GM19238 (cell line): ENCODE measurements at regions not wholly inside any gene's neighbourhood (a gene's known extent, or its start where the extent isn't known, plus 50 kb on each side); places are given as distances from the start of the nearest gene placed in this dataset.

Source experiments
- DNase-seq: peaks from one replicate; pipeline ENCODE4 v3.0.0; 2011; ENCODE audit warnings: low spot score; ENCODE audit not compliant: insufficient read length

GRCh38 chr3:168260859-168261258 lies 165.1 kb upstream of the GOLIM4 start:
- no peak for DNase-seq

- DNase-seq, result peak; percentile 10
Measured at GRCh38 chr3:168251371-168251770, 155.6 kb upstream of the GOLIM4 start.

- DNase-seq, result peak; percentile 3
Measured at GRCh38 chr3:168250415-168250861, 154.7 kb upstream of the GOLIM4 start.

- DNase-seq, result peak; percentile 31
Measured at GRCh38 chr3:168249550-168250414, 154.1 kb upstream of the GOLIM4 start.

GRCh38 chr3:168249205-168249549 lies 153.5 kb upstream of the GOLIM4 start:
- DNase-seq, result no peak

GRCh38 chr3:168248383-168249204 lies 152.9 kb upstream of the GOLIM4 start:
- DNase-seq, result peak; percentile 3

GRCh38 chr3:168241156-168241555 lies 145.4 kb upstream of the GOLIM4 start:
- no peak for DNase-seq

- DNase-seq, result no peak
Measured at GRCh38 chr3:168239287-168239686, 143.6 kb upstream of the GOLIM4 start.

- no peak for DNase-seq
Measured at GRCh38 chr3:168233001-168233400, 137.3 kb upstream of the GOLIM4 start.

GRCh38 chr3:168223085-168223484 lies 127.4 kb upstream of the GOLIM4 start:
- DNase-seq, result no peak

GRCh38 chr3:168220556-168220955 lies 124.8 kb upstream of the GOLIM4 start:
- DNase-seq, result no peak

- DNase-seq, result no peak
Measured at GRCh38 chr3:168219530-168219929, 123.8 kb upstream of the GOLIM4 start.

GRCh38 chr3:168218600-168218999 lies 122.9 kb upstream of the GOLIM4 start:
- no peak for DNase-seq

GRCh38 chr3:168216851-168217250 lies 121.1 kb upstream of the GOLIM4 start:
- DNase-seq, result no peak

- peak; percentile 5 for DNase-seq
Measured at GRCh38 chr3:168213920-168214319, 118.2 kb upstream of the GOLIM4 start.

GRCh38 chr3:168212664-168213285 lies 117.1 kb upstream of the GOLIM4 start:
- DNase-seq, result no peak

GRCh38 chr3:168205451-168205850 lies 109.7 kb upstream of the GOLIM4 start:
- no peak for DNase-seq

GRCh38 chr3:168197162-168197561 lies 101.4 kb upstream of the GOLIM4 start:
- DNase-seq, result no peak

GRCh38 chr3:168191856-168192255 lies 96.1 kb upstream of the GOLIM4 start:
- DNase-seq, result no peak

GRCh38 chr3:168187233-168187632 lies 91.5 kb upstream of the GOLIM4 start:
- no peak for DNase-seq

GRCh38 chr3:168186293-168186983 lies 90.7 kb upstream of the GOLIM4 start:
- no peak for DNase-seq
